ENCODE measurements at regions not wholly inside any gene's neighbourhood (a gene's known extent, or its start where the extent isn't known, plus 50 kb on each side); places are given as distances from the start of the nearest gene placed in this dataset.

DNA sequence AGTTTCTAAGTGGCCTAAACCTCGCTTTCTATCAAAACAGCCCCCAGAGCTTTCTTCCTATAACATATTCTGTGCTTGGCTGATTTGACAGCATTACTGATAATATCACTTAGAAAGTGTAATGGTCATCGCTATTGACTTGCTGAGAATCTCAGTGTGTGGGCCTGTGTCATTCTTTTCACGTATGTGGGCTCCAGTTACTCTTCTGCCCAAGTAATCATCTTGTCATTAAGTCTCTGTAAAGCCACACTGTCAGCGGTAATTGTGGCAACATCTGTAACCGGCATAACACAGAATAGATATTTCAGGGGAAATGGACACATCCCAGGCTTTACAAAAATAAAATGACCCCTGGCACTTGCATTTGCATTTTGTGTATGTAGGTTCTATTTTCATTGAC, 313.6 kb upstream of the LMCD1 start:
- TF ChIP-seq POLR2A (IDR thresholded peaks at IDR 0.05; ENCODE audit: low read depth, low read length), result no peak
- no peak for TF ChIP-seq TARDBP (IDR thresholded peaks at IDR 0.05; ENCODE audit: borderline replicate concordance)
